SK-N-SH (cell line): ENCODE measurements at regions not wholly inside any gene's neighbourhood (a gene's known extent, or its start where the extent isn't known, plus 50 kb on each side); places are given as distances from the start of the nearest gene placed in this dataset.
"Not testable (repeated sequence)": the region's sequence is repeated elsewhere in the genome, so short reads cannot be mapped to it uniquely, and the experiment has no call there.

Experiments
- CTCF ChIA-PET: fragments of 300-600, 350-600 bp; formaldehyde crosslinking; extraction: SDS; loops from one replicate; lab custom pipeline; 2021; lab: Yijun Ruan, JAX
- POLR2A ChIA-PET: fragments of 350-600 bp; sonication (Branson Sonifier 250); formaldehyde crosslinking; extraction: SDS; loops from one replicate; lab custom pipeline; 2020; ENCODE audit warnings: antibody characterized with exemption, inconsistent platforms; lab: Yijun Ruan, JAX
- DNase-seq: peaks from one replicate; pipeline ENCODE4 v3.0.0; 2012
- H2AFZ ChIP-seq: fragments of 200-600 bp; sonication (generic); 2 replicates; pipeline ENCODE4 v1.8.1; 2016; ENCODE audit warnings: antibody characterized with exemption, mild to moderate bottlenecking, low read depth
- H3F3A ChIP-seq: fragments of 200-600 bp; sonication (generic); replicated peaks from 2 replicates; pipeline ENCODE3; 2016; ENCODE audit warnings: antibody characterized with exemption, mild to moderate bottlenecking; ENCODE audit not compliant: insufficient read depth
- H3K27ac ChIP-seq, 2 experiments: fragments of 200-500 bp in 1 of 2; fragments of 200-600 bp in 1 of 2; sonication (Bioruptor generic) in 1 of 2; sonication (generic), shearing (Covaris generic) in 1 of 2; 2 replicates each; pipeline versions ENCODE4 v1.5.1 to v1.6.1; 2014 to 2016; ENCODE audit warnings: low read depth in 2 of 2, inconsistent platforms in 1 of 2, low read length in 1 of 2, mild to moderate bottlenecking in 1 of 2, mixed read lengths in 1 of 2
- H3K27me3 ChIP-seq: fragments of 200-600 bp; sonication (generic), shearing (Covaris generic); 2 replicates; pipeline ENCODE4 v1.6.1; 2016; ENCODE audit warnings: mixed run types; ENCODE audit not compliant: insufficient read depth
- H3K36me3 ChIP-seq, 2 experiments: fragments of 200-500 bp in 1 of 2; fragments of 200-600 bp in 1 of 2; sonication (Bioruptor generic) in 1 of 2; sonication (generic) in 1 of 2; replicated peaks in 1 of 2; 2 replicates each; pipeline versions ENCODE3 to v1.5.1; 2014 to 2016; ENCODE audit warnings: low read length in 1 of 2, mild to moderate bottlenecking in 1 of 2; ENCODE audit not compliant: insufficient read depth in 2 of 2, control insufficient read depth in 1 of 2
- H3K4me1 ChIP-seq, 2 experiments: fragments of 200-500 bp in 1 of 2; fragments of 200-600 bp in 1 of 2; sonication (Bioruptor generic) in 1 of 2; sonication (generic), shearing (Covaris generic) in 1 of 2; 2 replicates each; pipeline versions ENCODE4 v1.5.1 to v1.6.1; 2014 to 2016; ENCODE audit warnings: low read depth in 1 of 2, low read length in 1 of 2, mixed run types in 1 of 2; ENCODE audit not compliant: insufficient read depth in 2 of 2, control insufficient read depth in 1 of 2
- H3K4me2 ChIP-seq: fragments of 200-600 bp; sonication (generic), shearing (Covaris generic); 2 replicates; pipeline ENCODE4 v1.6.1; 2017; ENCODE audit warnings: mixed run types
- H3K4me3 ChIP-seq, 2 experiments: fragments of 200-500 bp in 1 of 2; fragments of 200-600 bp in 1 of 2; sonication (Bioruptor generic) in 1 of 2; sonication (generic), shearing (Covaris generic) in 1 of 2; 2 replicates each; pipeline versions ENCODE4 v1.5.1 to v1.8.1; 2014 to 2016; ENCODE audit warnings: low read depth in 2 of 2, inconsistent platforms in 1 of 2, low read length in 1 of 2, mild to moderate bottlenecking in 1 of 2, mixed read lengths in 1 of 2, moderate library complexity in 1 of 2
- H3K79me2 ChIP-seq: fragments of 200-600 bp; sonication (generic); 2 replicates; pipeline ENCODE4 v1.8.1; 2017; ENCODE audit warnings: mild to moderate bottlenecking; ENCODE audit not compliant: insufficient read depth
- H3K9ac ChIP-seq: fragments of 200-600 bp; sonication (generic); 2 replicates; pipeline ENCODE4 v1.6.1; 2017; ENCODE audit warnings: mixed run types
- H3K9me2 ChIP-seq: fragments of 200-600 bp; sonication (generic); 2 replicates; pipeline ENCODE4 v1.6.1; 2017; ENCODE audit warnings: mixed run types
- H3K9me3 ChIP-seq: fragments of 200-600 bp; sonication (generic); 2 replicates; pipeline ENCODE4 v1.6.1; 2017; ENCODE audit warnings: mixed run types, mild to moderate bottlenecking, moderate library complexity
- H4K20me1 ChIP-seq: fragments of 200-600 bp; sonication (generic); 2 replicates; pipeline ENCODE4 v1.6.1; 2017; ENCODE audit warnings: mild to moderate bottlenecking, mixed run types; ENCODE audit not compliant: insufficient read depth
- WGBS: methylation state at CpG from one replicate; pipeline ENCODE4 v1.1.6; 2017; ENCODE audit warnings: low lambda C conversion rate; 5-methylcytosine and 5-hydroxymethylcytosine counted together
- small RNA-seq, 7 experiments: library from RNA; depleted of rRNA; stranded (forward); fragments of <200 nt; gene quantifications; one replicate each; pipeline ENCODE3, GENCODE V24; 2012

DNA sequence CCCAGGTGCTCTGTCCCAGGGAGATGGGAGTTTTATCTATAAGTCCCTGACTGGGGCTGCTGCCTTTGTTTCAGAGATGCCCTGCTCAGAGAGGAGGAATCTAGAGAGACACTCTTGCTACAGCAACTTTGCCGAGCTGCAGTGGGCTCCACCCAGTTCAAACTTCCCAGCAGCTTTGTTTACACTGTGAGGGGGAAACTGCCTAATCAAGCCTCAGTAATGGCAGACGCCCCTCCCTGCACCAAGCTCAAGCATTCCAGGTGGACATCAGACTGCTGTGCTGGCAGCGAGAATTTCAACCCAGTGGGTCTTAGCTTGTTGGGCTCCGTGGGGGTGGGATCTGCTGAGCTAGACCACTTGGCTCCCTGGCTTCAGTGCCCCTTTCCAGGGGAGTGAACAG, 50.2 kb upstream of the RASA1 start:
- CTCF ChIA-PET = interaction anchor here (1.3 kb wide), 1 partner anchor 89 kb away, joined by 3 read pairs; no protein-coding TSS in a partner anchor
- H3K27me3 ChIP-seq, H3K4me3 ChIP-seq, H3K9me2 ChIP-seq, H3K36me3 ChIP-seq, H3K79me2 ChIP-seq, H3F3A ChIP-seq, H2AFZ ChIP-seq, H3K4me1 ChIP-seq, H3K9me3 ChIP-seq, H3K4me2 ChIP-seq, DNase-seq, POLR2A ChIA-PET, H3K27ac ChIP-seq, H4K20me1 ChIP-seq, H3K9ac ChIP-seq: not testable (repeated sequence)
- WGBS = 33% methylated on average over 1 of the region's 4 CpGs

Small RNA genes in the stretch of these regions (small RNA-seq; reads per million reads assigned to genes)
- 0 reads per million in 7 experiments for gene MIR4280
- gene RN7SKP34 = 0 reads per million in 7 experiments
